HEK293 (cell line): ENCODE measurements at regions not wholly inside any gene's neighbourhood (a gene's known extent, or its start where the extent isn't known, plus 50 kb on each side); places are given as distances from the start of the nearest gene placed in this dataset.

Source experiments
- GLI4 ChIP-seq: fragments of 450-650 bp; formaldehyde crosslinking; IDR thresholded peaks from 2 replicates; pipeline ENCODE4 v1.5.1; 2016; ENCODE audit warnings: missing biosample characterization, missing genetic modification characterization
- KLF10 ChIP-seq: fragments of 450-650 bp; IDR thresholded peaks from 2 replicates; pipeline ENCODE4 v1.5.1; 2018; ENCODE audit warnings: missing biosample characterization, mild to moderate bottlenecking, missing genetic modification characterization
- SETDB1 ChIP-seq: IDR thresholded peaks from one replicate; pipeline ENCODE4 v1.6.1; 2017; ENCODE audit warnings: mild to moderate bottlenecking, low read length, moderate library complexity, mixed read lengths; ENCODE audit not compliant: insufficient read length
- ZNF670 ChIP-seq: fragments of 450-650 bp; formaldehyde crosslinking; IDR thresholded peaks from 2 replicates; pipeline ENCODE4 v1.5.1; 2016; ENCODE audit warnings: missing biosample characterization, missing genetic modification characterization, low read depth
- TF ChIP-seq, protein P1 (sequence below): fragments of 450-650 bp; formaldehyde crosslinking; IDR thresholded peaks from 2 replicates; pipeline ENCODE4 v1.5.1; 2016; ENCODE audit warnings: missing biosample characterization, missing genetic modification characterization
- TF ChIP-seq, protein P2 (sequence below): fragments of 450-650 bp; formaldehyde crosslinking; IDR thresholded peaks from 2 replicates; pipeline ENCODE4 v1.5.1; 2016; ENCODE audit warnings: missing biosample characterization, missing genetic modification characterization

DNA sequence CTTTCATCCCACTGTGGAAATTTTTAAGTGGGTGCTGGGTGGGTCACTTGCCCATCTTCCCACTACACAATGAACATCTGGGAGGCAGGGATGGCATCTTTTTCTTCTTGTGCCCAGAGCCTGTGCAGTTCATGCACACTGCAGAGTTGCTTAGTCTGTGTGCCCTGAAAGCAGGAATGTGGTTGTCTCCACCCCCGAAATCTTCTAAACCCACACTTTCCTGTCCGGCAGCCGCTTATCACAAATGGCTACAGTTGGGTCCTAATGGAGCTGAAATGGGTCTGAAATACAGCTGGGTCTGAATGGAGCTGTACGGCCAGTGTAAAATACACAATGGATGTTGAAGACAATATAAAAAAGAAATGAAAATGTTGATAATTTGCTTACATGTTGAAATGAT is 112.1 kb upstream of the PMEPA1 start:
- TF ChIP-seq KLF10 (no peak), GLI4 (tag by site-specific recombination) (no peak), ZNF670 (tag by site-specific recombination) (no peak), SETDB1 (no peak)
- TF ChIP-seq, protein P1, sequence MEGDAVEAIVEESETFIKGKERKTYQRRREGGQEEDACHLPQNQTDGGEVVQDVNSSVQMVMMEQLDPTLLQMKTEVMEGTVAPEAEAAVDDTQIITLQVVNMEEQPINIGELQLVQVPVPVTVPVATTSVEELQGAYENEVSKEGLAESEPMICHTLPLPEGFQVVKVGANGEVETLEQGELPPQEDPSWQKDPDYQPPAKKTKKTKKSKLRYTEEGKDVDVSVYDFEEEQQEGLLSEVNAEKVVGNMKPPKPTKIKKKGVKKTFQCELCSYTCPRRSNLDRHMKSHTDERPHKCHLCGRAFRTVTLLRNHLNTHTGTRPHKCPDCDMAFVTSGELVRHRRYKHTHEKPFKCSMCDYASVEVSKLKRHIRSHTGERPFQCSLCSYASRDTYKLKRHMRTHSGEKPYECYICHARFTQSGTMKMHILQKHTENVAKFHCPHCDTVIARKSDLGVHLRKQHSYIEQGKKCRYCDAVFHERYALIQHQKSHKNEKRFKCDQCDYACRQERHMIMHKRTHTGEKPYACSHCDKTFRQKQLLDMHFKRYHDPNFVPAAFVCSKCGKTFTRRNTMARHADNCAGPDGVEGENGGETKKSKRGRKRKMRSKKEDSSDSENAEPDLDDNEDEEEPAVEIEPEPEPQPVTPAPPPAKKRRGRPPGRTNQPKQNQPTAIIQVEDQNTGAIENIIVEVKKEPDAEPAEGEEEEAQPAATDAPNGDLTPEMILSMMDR (tag by site-specific recombination) = no peak
- TF ChIP-seq, protein P2, sequence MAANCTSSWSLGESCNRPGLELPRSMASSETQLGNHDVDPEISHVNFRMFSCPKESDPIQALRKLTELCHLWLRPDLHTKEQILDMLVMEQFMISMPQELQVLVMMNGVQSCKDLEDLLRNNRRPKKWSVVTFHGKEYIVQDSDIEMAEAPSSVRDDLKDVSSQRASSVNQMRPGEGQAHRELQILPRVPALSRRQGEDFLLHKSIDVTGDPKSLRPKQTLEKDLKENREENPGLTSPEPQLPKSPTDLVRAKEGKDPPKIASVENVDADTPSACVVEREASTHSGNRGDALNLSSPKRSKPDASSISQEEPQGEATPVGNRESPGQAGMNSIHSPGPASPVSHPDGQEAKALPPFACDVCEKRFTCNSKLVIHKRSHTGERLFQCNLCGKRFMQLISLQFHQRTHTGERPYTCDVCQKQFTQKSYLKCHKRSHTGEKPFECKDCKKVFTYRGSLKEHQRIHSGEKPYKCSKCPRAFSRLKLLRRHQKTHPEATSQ (tag by site-specific recombination) = no peak
